Astrocyte (in vitro differentiated cells and primary cell): ENCODE measurements at regions not wholly inside any gene's neighbourhood (a gene's known extent, or its start where the extent isn't known, plus 50 kb on each side); places are given as distances from the start of the nearest gene placed in this dataset.

Experiments used
- EZH2 ChIP-seq: IDR thresholded peaks from 2 replicates; pipeline ENCODE4 v1.6.1; 2012; ENCODE audit warnings: mild to moderate bottlenecking, low read length, inconsistent platforms; ENCODE audit not compliant: insufficient read depth
- TF ChIP-seq, protein P1 (sequence below): IDR thresholded peaks from 2 replicates; pipeline ENCODE4 v1.5.1; 2011; ENCODE audit warnings: low read depth, mild to moderate bottlenecking, inconsistent platforms, low read length, moderate library complexity; ENCODE audit not compliant: insufficient read depth

GRCh38 chrX:25279510-25279909 lies 263.7 kb upstream of the ARX start:
- TF ChIP-seq, protein P1, sequence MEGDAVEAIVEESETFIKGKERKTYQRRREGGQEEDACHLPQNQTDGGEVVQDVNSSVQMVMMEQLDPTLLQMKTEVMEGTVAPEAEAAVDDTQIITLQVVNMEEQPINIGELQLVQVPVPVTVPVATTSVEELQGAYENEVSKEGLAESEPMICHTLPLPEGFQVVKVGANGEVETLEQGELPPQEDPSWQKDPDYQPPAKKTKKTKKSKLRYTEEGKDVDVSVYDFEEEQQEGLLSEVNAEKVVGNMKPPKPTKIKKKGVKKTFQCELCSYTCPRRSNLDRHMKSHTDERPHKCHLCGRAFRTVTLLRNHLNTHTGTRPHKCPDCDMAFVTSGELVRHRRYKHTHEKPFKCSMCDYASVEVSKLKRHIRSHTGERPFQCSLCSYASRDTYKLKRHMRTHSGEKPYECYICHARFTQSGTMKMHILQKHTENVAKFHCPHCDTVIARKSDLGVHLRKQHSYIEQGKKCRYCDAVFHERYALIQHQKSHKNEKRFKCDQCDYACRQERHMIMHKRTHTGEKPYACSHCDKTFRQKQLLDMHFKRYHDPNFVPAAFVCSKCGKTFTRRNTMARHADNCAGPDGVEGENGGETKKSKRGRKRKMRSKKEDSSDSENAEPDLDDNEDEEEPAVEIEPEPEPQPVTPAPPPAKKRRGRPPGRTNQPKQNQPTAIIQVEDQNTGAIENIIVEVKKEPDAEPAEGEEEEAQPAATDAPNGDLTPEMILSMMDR: no peak
- no peak for TF ChIP-seq EZH2
